NCI-H2196 (cell line): ENCODE measurements at regions not wholly inside any gene's neighbourhood (a gene's known extent, or its start where the extent isn't known, plus 50 kb on each side); places are given as distances from the start of the nearest gene placed in this dataset.

Experiments
- DNase-seq: peaks from one replicate; lab custom pipeline; 2025; ENCODE audit not compliant: unreplicated experiment; lab: John Stamatoyannopoulos, UW

DNA sequence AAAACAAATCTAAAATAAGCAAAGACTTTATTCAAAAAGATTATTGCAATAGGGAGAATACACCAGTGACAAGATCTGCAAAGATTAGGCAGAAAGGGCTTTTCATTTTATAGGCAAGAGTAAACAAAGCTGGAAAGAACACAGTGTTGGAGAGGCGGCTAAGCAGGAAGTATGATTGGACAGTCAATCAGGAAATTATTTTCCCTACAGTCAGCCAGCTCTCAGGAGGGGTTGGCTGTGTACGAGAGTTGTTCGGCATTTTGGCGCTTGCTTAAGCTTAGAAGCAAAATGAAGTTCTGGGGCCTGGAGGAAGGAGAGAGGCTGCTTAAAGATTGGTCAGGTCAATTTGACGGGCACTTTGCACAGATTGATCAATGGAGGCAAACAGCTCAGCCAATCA is 1030.5 kb downstream of the TLE4 start:
- DNase-seq: no peak

DNA sequence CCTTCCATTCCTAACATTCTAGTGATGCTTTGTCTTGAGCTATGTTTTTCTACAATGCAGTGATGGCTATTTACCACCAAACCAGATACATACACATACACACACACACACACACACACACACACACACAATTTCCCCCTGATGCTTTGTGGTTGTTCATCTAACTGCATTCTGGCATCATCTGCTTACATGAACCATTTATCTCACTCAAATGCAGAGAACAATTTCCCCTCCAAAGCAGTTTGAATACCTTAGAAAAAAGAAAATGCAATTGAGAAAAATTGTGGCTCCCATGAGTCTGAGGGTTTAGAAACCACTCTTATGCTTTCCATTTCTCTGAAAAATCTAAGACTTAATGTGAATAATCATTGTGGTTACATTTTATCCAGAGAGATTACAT is 1024.8 kb downstream of the TLE4 start:
- DNase-seq: no peak

DNA sequence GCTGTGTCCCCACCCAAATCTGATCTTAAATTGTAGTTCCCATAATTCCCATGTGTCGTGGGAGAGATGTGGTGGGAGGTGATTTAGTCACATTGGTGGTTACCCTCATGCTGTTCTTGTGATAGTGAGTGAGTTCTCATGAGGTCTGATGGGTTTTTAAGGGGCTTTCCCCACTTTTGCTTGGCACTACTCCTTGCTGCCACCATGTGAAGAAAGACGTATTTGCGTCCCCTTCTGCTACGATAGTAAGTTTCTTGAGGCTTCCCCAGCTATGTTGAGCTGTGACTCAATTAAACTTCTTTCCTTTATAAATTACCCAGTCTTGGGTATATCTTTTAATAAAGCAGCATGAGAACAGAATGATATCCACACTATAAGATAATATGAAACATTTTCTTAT is 1023.4 kb downstream of the TLE4 start:
- no peak for DNase-seq

DNA sequence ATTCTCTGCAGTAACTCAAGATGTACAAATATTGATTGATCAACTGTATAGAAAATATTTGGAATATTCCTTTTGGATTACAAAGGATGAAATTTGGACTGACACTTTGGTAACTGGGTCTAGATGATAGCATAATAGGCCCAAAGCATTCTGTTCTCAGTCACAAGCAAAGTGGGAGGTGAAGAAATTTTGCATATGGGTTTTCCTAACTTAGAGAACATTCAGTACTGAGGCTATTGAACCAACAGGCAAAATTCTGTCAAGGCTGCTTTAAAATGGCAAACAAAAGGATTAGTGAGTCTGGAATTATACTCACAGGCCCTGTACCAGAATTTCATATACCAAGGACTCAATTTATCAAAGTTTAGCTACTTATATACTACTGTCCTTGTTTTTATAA is 1020.6 kb downstream of the TLE4 start:
- DNase-seq: no peak

DNA sequence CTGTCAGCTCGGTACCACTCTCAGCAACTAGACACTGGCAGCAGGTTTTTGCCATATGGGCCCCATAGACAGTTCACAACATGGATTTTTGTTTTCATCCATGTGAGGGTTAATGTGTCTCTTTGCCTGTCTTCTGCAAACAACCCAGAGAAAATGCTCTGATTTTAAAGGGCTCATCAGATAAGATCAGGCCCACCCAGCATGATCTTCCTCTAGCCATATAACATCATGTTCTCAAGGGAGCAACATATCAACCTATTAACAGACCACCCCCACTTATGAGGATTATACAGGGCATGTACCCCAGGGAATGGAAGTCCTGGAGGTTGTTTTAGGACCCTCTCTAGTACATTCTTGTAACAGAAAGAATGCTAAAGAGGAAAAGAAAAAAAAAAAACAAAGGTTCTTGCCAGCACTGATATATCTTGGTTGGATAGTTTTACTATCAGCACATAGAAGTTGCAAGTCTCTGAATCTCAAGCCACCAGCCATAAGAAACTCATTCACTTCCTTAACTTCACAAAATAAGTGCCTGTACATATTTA is 1015.1 kb downstream of the TLE4 start:
- DNase-seq: no peak

DNA sequence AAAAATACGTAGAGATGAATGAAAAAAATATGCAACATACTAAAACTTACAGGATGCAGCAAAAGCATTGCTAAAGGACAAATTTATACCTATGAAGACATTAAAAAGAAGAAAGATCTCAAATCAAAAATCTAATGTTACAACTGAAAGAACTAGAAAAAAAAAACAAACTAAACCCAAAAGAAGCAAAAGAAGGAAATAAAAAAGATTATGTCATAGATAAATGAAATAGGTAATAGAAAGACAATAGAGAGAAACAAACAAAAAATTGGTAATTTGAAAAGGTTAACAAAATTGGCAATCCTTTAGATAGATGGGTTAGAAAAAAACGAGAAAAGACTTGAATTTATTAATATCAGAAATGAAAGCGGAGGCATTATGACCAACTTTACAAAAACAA is 1000.2 kb downstream of the TLE4 start:
- no peak for DNase-seq

DNA sequence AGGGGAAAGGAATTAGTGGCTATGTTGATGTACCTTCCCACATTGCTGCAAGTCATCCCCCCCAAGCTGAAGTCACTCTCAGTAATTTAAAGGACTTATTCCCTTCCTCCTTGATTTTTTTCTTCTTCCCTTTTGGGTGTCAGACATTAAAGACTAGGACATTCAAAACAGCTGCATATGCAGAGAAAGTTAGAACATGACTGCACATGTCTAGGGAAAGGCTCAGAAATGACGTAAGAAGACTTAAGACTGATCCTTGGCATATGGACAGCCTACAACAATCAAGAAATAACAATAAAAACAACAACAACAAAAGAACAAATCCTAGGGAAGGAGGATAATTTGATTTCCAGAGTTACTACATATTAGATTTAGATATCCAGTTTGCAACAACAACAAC is 997.5 kb downstream of the TLE4 start:
- DNase-seq: no peak

DNA sequence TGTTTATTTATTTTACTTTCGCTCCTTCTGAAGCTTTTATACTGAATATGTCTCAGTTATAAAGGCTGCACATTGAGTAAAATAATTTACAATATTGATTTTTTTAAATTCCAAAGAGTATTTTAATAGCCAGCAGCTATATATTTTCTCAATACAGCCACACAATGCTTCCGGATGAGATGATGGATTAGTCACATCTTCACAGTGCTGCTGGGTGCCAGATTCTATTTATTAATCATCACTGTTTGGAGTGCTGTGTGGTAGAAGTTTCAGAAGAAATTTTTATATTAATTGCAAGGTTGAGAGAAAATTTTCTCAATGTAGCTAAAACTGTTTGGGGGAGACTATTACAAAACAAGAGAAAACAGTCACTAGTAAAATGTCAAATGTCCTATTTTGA is 989.8 kb downstream of the TLE4 start:
- DNase-seq: no peak

DNA sequence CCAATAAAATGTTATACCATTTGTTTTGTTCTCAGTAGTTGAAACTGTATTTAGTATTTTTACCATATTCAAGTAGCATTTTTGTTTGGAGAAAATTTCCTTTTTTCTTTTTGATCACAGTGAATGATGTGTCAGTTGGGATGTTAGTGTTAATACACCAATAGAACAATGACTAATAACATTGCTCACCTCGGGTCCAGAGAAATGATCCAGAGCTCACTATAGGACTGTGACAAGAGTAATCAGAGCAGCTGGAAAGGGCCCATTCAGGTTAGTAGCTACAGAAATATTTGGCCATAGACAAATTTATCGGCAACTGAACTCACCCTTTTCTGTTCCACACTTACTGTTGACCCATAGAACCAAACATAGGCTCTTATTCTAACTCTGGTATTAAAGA is 989.2 kb downstream of the TLE4 start:
- DNase-seq: no peak

DNA sequence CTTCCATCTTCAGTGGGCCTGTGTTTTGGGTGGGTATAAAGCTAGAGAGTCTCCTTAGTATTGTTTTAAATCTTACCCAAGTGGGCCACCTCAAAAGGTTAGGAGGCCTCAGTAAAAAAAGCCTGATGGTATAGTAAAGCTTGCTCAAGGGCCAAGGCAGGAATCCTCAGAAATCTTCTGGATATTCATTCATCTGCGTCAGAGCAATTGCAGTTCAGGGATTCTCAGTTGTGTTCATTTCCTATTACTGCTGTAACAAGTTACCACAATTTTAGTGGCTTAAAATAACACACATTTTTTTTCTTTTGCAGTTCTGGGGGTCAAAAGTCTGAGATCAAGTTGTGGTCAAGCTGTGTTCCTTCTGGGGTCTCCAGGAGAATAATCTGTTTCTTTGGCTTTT is 985.5 kb downstream of the TLE4 start:
- no peak for DNase-seq

DNA sequence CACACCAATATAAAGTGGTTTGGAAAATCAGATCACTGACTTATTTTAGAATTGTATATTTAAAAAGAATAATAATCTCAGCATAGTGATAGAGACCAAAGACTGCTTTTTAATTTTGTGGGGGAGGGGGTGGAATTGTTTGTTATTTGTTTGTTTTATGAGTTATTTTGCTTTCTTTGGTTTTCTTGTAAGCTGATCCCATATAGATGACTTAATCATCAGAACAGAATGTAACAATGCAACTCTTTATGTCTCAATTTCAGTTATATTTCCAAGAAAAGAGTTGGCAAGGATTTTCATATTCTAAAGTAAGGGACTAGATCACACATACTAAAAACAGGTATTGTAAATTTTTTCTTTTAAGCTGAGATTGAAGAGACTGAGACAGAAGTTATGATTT is 984.9 kb downstream of the TLE4 start:
- no peak for DNase-seq

DNA sequence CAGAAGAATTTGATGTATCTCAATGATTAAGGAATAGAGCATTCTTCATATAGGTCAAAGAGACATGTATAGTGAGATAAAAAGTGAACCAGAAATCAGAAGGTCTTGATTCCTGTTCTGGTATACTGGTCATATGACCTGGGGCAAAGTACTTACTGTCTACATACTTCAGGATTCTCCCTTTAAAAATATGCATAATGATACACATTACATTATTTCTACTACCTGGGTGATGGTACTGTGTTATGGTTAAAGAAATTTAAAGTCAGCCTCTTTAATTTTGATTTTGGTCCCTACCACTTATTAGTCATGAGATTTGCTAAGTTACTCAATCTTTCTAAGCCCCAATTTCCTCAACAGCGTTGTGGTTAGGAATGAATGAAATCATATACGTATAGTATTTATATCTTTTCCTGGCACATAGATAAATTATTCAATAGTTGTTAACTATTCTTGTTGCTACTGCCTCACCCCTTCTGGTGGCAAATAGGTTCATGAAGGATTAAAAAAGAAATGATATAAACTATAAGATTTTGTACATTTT is 984.1 kb downstream of the TLE4 start:
- no peak for DNase-seq

DNA sequence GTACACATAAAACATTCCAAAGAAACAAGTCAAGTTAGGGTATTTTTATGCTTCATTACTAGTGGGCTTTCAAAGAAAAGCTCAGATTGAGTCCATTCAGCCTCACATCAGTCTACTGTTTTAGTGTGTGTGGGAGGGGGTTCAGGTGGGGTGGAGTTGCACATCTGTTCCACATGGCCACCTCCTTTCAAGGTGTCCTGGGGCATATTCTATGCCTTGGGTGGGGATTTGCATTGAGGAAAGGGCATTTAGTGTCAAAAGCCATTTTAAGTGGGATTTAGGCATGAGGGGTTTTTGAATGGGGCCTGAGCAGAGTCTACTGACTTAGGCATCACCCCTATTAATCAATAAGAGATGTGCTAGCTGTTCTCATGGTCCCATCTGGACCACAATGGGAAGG is 983.1 kb downstream of the TLE4 start:
- no peak for DNase-seq

DNA sequence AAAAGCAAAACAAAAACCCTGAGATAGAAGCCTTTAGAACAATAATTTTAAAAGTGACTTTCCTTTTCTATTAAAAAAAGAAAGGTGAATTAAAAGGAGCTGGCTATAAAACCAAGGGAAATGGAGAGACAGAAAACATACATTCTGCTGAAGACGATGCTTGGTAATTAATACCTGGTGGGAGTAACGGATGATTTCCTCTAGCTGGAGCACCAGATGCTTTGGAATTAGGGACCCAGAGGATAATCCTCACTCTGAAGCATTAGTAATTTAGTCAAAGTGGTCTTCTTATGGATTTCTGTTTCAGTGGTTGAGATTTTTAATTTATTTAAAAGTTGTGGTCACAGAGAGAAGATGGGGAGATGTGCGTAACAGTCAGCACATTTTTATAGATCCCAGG is 982.5 kb downstream of the TLE4 start:
- no peak for DNase-seq

DNA sequence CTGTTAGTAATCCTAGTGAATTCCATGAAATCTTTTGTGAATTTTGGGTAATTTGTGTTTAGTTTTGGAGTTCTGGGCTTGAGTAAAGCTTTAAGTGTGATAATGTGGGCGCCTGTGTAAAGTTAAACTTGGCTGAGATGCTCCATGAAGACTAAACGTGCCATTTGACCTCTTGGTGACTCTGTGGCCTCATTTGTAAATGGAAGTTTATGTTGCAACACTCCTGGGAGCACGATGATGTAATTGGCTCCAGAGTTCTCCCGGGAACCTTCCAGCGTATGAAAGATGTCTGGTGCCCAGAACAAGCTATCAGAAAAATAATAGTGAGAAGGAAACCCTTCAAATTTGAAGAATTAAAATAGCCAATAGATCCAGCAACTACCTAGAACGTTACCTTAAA is 981.2 kb downstream of the TLE4 start:
- DNase-seq: no peak

DNA sequence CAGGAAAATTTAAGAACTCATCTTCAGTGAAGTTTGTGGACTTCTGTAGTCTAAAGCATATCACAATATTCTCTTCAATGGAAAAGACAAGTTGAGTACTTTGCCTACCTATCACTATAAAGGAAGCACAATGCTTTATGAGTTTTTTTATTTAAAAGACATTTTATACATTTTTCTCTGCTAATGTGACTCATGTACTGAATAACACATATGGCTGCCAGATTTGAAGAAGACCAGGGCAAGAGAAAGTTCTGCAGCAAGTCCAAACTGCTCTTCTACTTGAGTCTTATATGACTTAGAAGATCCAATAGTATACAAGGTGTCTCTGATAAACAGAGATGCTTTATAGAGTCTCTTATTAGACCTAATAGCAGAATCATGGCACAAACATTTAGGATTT is 978.4 kb downstream of the TLE4 start:
- no peak for DNase-seq

DNA sequence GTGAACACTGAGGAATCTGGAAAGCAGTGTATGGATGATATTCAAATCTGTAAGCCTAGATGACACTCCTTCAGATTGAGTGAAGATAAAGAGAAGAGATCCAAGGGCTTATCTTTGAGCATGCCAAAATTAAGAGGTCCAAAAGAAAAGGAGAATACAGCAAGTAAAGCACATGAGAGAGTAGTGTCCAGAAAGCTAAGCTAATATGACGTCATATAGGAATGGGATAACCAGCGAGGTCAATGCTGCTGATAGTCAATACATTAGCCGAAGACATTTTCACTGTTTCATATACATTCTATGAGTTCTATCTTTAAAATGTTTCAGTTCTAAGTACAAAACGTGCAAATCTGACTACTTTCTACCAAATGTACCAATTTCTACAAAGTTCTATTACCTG is 975.8 kb downstream of the TLE4 start:
- no peak for DNase-seq

DNA sequence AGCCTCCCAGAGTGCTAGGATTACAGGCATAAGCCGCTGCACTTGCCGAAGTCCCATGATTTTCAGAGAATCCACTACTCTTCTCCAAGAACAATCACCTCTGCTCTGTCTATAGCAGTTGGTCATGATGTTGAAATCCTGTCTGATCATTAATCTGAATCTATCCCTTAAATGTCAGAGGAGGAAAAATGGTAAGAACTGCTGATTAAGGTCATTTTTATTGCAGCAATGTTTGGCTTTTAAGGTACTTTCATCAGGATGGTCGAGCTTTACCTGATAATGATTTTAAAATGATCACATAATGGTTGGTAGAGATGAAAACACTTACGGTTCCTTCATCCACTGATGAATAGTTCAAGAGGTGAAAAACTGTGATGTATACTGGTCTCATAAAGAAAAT is 968.6 kb downstream of the TLE4 start:
- no peak for DNase-seq

DNA sequence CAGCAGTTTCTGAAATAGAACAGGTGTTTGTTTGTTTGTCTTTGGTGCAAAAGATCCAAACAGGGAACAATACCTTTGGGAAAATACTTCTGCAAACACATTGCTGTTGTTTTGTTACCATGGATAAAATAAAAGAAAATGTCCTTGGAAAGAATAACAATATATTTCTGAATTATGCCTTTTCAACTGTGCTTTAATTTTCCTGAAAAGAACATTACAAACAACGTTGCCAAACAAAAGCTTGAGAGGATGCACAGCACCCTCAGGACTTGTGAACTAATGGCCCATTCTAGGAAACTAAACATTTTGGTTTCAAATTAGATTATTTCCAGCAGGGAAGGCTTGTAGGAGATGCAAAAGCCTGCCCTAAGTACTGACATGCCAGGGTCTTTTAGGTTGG is 967.2 kb downstream of the TLE4 start:
- no peak for DNase-seq

DNA sequence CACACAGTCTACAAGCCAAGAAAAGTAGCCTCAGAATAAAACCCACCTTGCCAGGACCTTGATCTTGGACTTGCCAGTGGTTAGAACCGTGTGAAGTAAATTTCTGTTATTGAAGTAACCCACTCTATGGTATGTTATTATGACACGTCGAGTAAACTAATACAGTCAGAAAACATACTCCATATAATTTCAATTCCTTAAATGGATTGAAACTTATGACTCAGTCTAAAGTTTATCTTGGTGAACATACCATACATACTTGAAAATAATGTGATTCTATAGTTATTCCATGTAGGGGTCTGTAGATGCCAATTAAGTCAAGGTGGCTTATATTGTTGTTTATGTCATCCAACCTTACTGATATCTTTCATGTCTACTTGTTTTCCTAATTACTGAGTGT is 950.7 kb downstream of the TLE4 start:
- no peak for DNase-seq

DNA sequence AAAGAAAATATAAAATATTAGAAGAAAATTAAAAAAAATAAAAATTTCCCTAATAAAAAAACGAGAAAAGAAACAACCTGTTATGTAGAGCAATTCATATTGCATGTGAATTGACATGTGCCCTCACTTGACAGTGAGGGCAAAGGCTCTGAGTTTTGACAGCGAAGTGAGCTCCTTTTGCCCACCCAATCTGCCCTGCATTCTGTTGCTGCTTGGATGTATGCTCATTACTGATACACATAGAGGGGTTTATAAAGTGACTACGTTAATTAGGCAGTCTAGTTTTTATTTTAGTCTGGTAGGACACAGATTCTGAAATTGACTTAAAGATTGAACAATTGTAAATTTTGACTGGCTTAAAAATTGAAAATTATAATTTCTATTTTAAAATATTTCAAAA is 949.4 kb downstream of the TLE4 start:
- DNase-seq: no peak

DNA sequence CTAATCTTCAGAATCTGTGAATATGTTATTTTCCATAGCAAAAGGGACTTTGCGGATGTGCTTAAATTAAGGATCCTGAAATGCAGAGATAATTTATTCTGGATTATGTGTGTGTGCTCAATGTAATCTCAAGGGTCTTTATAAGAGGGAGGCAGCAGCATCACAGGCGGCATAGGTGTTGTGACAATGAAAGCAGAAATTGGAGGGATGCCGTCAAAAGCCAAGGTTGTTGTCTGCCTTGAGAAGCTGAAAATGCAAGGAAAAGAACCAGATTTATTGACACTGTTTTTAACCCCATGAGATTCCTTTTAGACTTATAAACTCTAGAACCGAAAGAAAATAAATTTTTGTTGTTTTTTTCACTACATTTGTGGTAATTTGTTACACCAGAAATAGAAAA is 948.5 kb downstream of the TLE4 start:
- DNase-seq: no peak

DNA sequence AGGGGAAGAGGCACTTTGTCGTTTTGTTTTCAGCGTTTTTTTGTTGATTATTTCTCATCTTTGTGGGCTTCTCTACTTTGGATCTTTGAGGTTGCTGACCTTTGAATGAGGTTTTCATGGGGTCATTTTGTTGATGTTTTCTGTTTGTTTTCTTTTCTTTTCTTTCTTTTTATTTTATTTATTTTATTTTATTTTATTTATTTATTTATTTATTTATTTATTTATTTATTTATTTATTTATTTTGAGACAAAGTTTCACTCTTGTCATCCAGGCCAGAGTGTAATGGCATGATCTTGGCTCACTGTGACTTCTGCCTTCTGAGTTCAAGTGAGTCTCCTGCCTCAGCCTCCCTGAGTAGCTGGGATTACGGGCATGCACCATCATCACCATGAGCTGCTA is 946.7 kb downstream of the TLE4 start:
- DNase-seq: no peak

DNA sequence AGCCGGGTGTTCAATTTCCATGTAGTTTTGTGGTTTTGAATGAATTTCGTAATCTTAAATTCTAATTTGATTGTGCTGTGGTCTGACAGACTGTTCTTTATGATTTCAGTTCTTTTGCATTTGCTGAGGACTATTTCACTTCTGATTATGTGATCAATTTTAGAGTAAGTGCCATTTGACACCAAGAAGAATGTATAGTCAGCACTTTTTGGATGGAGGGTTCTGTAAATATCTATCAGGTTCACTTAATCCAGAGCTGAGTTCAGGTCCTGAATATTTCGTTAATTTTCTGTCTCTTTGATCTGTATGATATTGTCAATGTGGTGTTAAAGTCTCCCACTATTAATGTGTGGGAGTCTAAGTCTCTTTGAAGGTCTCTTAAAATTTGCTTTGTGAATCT is 944.9 kb downstream of the TLE4 start:
- DNase-seq: no peak
